H9 (cell line): ENCODE measurements at regions not wholly inside any gene's neighbourhood (a gene's known extent, or its start where the extent isn't known, plus 50 kb on each side); places are given as distances from the start of the nearest gene placed in this dataset.

Experiments used
- DNase-seq: peaks from one replicate; pipeline ENCODE4 v3.0.0-alpha.2; 2017
- H2AFZ ChIP-seq: one replicate; pipeline ENCODE4 v1.6.1; 2013; ENCODE audit warnings: mild to moderate bottlenecking, low read length, control low read depth, moderate library complexity
- H2AK5ac ChIP-seq: 2 replicates; pipeline ENCODE4 v1.6.1; 2013; ENCODE audit warnings: low read length, control low read depth, mixed read lengths; ENCODE audit not compliant: insufficient read length
- H2BK120ac ChIP-seq: one replicate; pipeline ENCODE4 v1.6.1; 2013; ENCODE audit warnings: low read depth, mild to moderate bottlenecking, low read length, control low read depth, inconsistent platforms; ENCODE audit not compliant: poor library complexity, severe bottlenecking
- H2BK12ac ChIP-seq: 2 replicates; pipeline ENCODE4 v1.6.1; 2013; ENCODE audit warnings: low read length, control low read depth, mixed read lengths, low read depth; ENCODE audit not compliant: insufficient read length
- H2BK15ac ChIP-seq: 2 replicates; pipeline ENCODE4 v1.6.1; 2013; ENCODE audit warnings: low read depth, low read length, control low read depth
- H2BK20ac ChIP-seq: one replicate; pipeline ENCODE4 v1.6.1; 2013; ENCODE audit warnings: low read depth, mild to moderate bottlenecking, low read length, control low read depth, inconsistent platforms; ENCODE audit not compliant: poor library complexity, severe bottlenecking
- H2BK5ac ChIP-seq: 2 replicates; pipeline ENCODE4 v1.6.1; 2013; ENCODE audit warnings: low read length, control low read depth, mixed read lengths; ENCODE audit not compliant: insufficient read length
- H3K14ac ChIP-seq: 2 replicates; pipeline ENCODE4 v1.6.1; 2013; ENCODE audit warnings: low read length, control low read depth; ENCODE audit not compliant: insufficient read depth
- H3K18ac ChIP-seq: 2 replicates; pipeline ENCODE4 v1.6.1; 2013; ENCODE audit warnings: low read depth, mild to moderate bottlenecking, mixed read lengths, low read length, control low read depth; ENCODE audit not compliant: insufficient read length
- H3K23ac ChIP-seq: 2 replicates; pipeline ENCODE4 v1.6.1; 2013; ENCODE audit warnings: low read length, control low read depth, mixed read lengths, low read depth; ENCODE audit not compliant: insufficient read length
- H3K23me2 ChIP-seq: 2 replicates; pipeline ENCODE4 v1.6.1; 2013; ENCODE audit warnings: low read depth, mild to moderate bottlenecking, mixed read lengths, low read length, control low read depth; ENCODE audit not compliant: insufficient read length, poor library complexity, severe bottlenecking
- H3K27ac ChIP-seq: 2 replicates; pipeline ENCODE4 v1.5.1; 2013; ENCODE audit warnings: low read length, control low read depth, mixed read lengths, low read depth; ENCODE audit not compliant: insufficient read length
- H3K27me3 ChIP-seq: 2 replicates; pipeline ENCODE4 v1.6.1; 2013; ENCODE audit warnings: low read length, control low read depth, inconsistent platforms; ENCODE audit not compliant: insufficient read depth
- H3K4ac ChIP-seq: 2 replicates; pipeline ENCODE4 v1.6.1; 2013; ENCODE audit warnings: low read depth, mild to moderate bottlenecking, control low read depth, inconsistent platforms, low read length, moderate library complexity
- H3K4me1 ChIP-seq: 2 replicates; pipeline ENCODE4 v1.6.1; 2013; ENCODE audit warnings: low read length, control low read depth, inconsistent platforms; ENCODE audit not compliant: insufficient read depth
- H3K4me2 ChIP-seq: 2 replicates; pipeline ENCODE4 v1.6.1; 2013; ENCODE audit warnings: low read length, control low read depth, mixed read lengths; ENCODE audit not compliant: insufficient read length, insufficient read depth
- H3K56ac ChIP-seq: 2 replicates; pipeline ENCODE4 v1.6.1; 2013; ENCODE audit warnings: low read depth, mild to moderate bottlenecking, mixed read lengths, low read length, control low read depth; ENCODE audit not compliant: insufficient read length
- H3K79me1 ChIP-seq: 2 replicates; pipeline ENCODE4 v1.6.1; 2013; ENCODE audit warnings: low read depth, mild to moderate bottlenecking, moderate library complexity, low read length, control low read depth, inconsistent platforms; ENCODE audit not compliant: insufficient read depth, poor library complexity, severe bottlenecking
- H3K79me2 ChIP-seq: 2 replicates; pipeline ENCODE4 v1.6.1; 2013; ENCODE audit warnings: low read length, control low read depth, inconsistent platforms; ENCODE audit not compliant: insufficient read depth
- H3K9ac ChIP-seq: 2 replicates; pipeline ENCODE4 v1.6.1; 2013; ENCODE audit warnings: low read length, control low read depth, mixed read lengths; ENCODE audit not compliant: insufficient read length; ENCODE audit errors: extremely low read depth
- H3K9me3 ChIP-seq: one replicate; pipeline ENCODE4 v1.6.1; 2013; ENCODE audit warnings: low read depth, low read length, inconsistent platforms; ENCODE audit not compliant: control insufficient read depth
- H3T11ph ChIP-seq: one replicate; pipeline ENCODE4 v1.6.1; 2013; ENCODE audit warnings: mild to moderate bottlenecking, low read length, control low read depth, inconsistent platforms
- H4K20me1 ChIP-seq: one replicate; pipeline ENCODE4 v1.6.1; 2013; ENCODE audit not compliant: control insufficient read depth, insufficient read length, insufficient read depth
- H4K5ac ChIP-seq: 2 replicates; pipeline ENCODE4 v1.6.1; 2013; ENCODE audit warnings: low read depth, mild to moderate bottlenecking, mixed read lengths, low read length, control low read depth; ENCODE audit not compliant: insufficient read length
- H4K8ac ChIP-seq: replicated peaks from 2 replicates; pipeline ENCODE4 v1.6.1; 2013; ENCODE audit warnings: low read length, control low read depth, mixed read lengths, low read depth; ENCODE audit not compliant: insufficient read length
- H4K91ac ChIP-seq: 2 replicates; pipeline ENCODE4 v1.6.1; 2013; ENCODE audit warnings: low read depth, mild to moderate bottlenecking, moderate library complexity, mixed read lengths, low read length, control low read depth; ENCODE audit not compliant: insufficient read length
- H3K27ac Mint-ChIP-seq, 3 experiments: 2 replicates in 2 of 3; 3 replicates in 1 of 3; pipeline ENCODE4 v1.8.0; 2020 to 2021; ENCODE audit warnings: mixed read lengths in 3 of 3, mild to moderate bottlenecking in 1 of 3, moderate library complexity in 1 of 3
- H3K27me3 Mint-ChIP-seq: 2 replicates; pipeline ENCODE4 v1.8.0; 2021; ENCODE audit warnings: low read depth, mild to moderate bottlenecking, moderate library complexity, mixed read lengths
- H3K36me3 Mint-ChIP-seq, 3 experiments: 2 replicates in 2 of 3; 3 replicates in 1 of 3; pipeline ENCODE4 v1.8.0; 2020 to 2021; ENCODE audit warnings: low read depth in 3 of 3, mixed read lengths in 3 of 3; ENCODE audit not compliant: insufficient read depth in 1 of 3
- H3K4me1 Mint-ChIP-seq, 2 experiments: 2 replicates each; pipeline ENCODE4 v1.8.0; 2020; ENCODE audit warnings: mixed read lengths in 2 of 2
- H3K4me3 Mint-ChIP-seq, 2 experiments: 2 replicates in 1 of 2; 3 replicates in 1 of 2; pipeline ENCODE4 v1.8.0; 2020 to 2021; ENCODE audit warnings: mild to moderate bottlenecking in 2 of 2, mixed read lengths in 2 of 2, moderate library complexity in 1 of 2
- H3K9me3 Mint-ChIP-seq, 2 experiments: 2 replicates in 1 of 2; 3 replicates in 1 of 2; pipeline ENCODE4 v1.8.0; 2020; ENCODE audit warnings: mild to moderate bottlenecking in 2 of 2, mixed read lengths in 2 of 2, moderate library complexity in 1 of 2
- CTCF ChIP-seq: fragments of 200-600 bp; sonication (generic); conservative IDR thresholded peaks from 3 replicates; pipeline ENCODE4 v1.8.0; 2021; ENCODE audit warnings: antibody characterized with exemption, mild to moderate bottlenecking
- WGBS: extraction: QIAGEN DNeasy Blood & Tissue Kit; methylation state at CpG from one replicate; pipeline ENCODE4 v1.1.7; 2013; ENCODE audit warnings: missing lambda C conversion rate, low lambda C conversion rate, mixed read lengths; ENCODE audit not compliant: insufficient read length; ENCODE audit errors: extremely low coverage; 5-methylcytosine and 5-hydroxymethylcytosine counted together

- Histone ChIP-seq H2AFZ (no peak overlapping the region), H4K91ac (no peak overlapping the region)
- no CpG with 5 or more reads among the region's 4 CpGs for WGBS
Observed at GRCh38 chr7:117955046-117955445, 81.8 kb upstream of the CTTNBP2 start.

More at GRCh38 chr7:117955046-117955445, 81.8 kb upstream of the CTTNBP2 start:
- H3K27ac Mint-ChIP-seq, result no peak overlapping the region
- no peaks in the 10 kb centered on the region for H3K27me3 Mint-ChIP-seq
- Histone ChIP-seq H4K8ac (no peak overlapping the region), H2BK15ac (no peak overlapping the region), H3K4ac (no peak overlapping the region), H3K27me3 (no peaks in the 10 kb centered on the region), H3K14ac (no peak overlapping the region), H2BK20ac (no peak overlapping the region), H3K9me3 (no peaks in the 10 kb centered on the region), H3K4me1 (no peaks in the 10 kb centered on the region), H2BK12ac (no peak overlapping the region), H2AK5ac (no peak overlapping the region), H3K79me1 (no peaks in the 10 kb centered on the region), H3K4me2 (no peak overlapping the region), H3K9ac (no peak overlapping the region), H3K23me2 (no peaks in the 10 kb centered on the region), H4K20me1 (no peaks in the 10 kb centered on the region), H4K5ac (no peak overlapping the region), H2BK120ac (no peak overlapping the region), H3K18ac (no peak overlapping the region), H3K79me2 (no peaks in the 10 kb centered on the region), H3K27ac (no peak overlapping the region), H2BK5ac (no peak overlapping the region), H3K23ac (no peak overlapping the region), H3K56ac (no peak overlapping the region), H3T11ph (no peak overlapping the region)
- no peak for TF ChIP-seq CTCF
- DNase-seq, result no peak
- H3K4me1 Mint-ChIP-seq, result no peaks in the 10 kb centered on the region
- no peaks in the 10 kb centered on the region for H3K9me3 Mint-ChIP-seq
- H3K36me3 Mint-ChIP-seq, result no peaks in the 10 kb centered on the region
- H3K4me3 Mint-ChIP-seq, result no peak overlapping the region
